ENCODE measurements at regions not wholly inside any gene's neighbourhood (a gene's known extent, or its start where the extent isn't known, plus 50 kb on each side); places are given as distances from the start of the nearest gene placed in this dataset.

GRCh38 chr20:50379991-50380696 lies 130.0 kb upstream of the PTPN1 start:
- DNase-seq: no peak

GRCh38 chr20:50380697-50381040 lies 129.5 kb upstream of the PTPN1 start:
- no peak for DNase-seq

GRCh38 chr20:50381075-50381732 lies 129.0 kb upstream of the PTPN1 start:
- DNase-seq: no peak

GRCh38 chr20:50381771-50382593 lies 128.2 kb upstream of the PTPN1 start:
- no peak for DNase-seq

- peak; percentile 22 for DNase-seq
Measured at GRCh38 chr20:50385733-50386640, 124.2 kb upstream of the PTPN1 start.

- DNase-seq: no peak
Measured at GRCh38 chr20:50386641-50386960, 123.6 kb upstream of the PTPN1 start.

GRCh38 chr20:50387218-50387995 lies 122.8 kb upstream of the PTPN1 start:
- no peak for DNase-seq

GRCh38 chr20:50387996-50388332 lies 122.2 kb upstream of the PTPN1 start:
- no peak for DNase-seq

GRCh38 chr20:50388733-50389437 lies 121.3 kb upstream of the PTPN1 start:
- no peak for DNase-seq

GRCh38 chr20:50389438-50389807 lies 120.8 kb upstream of the PTPN1 start:
- no peak for DNase-seq

- no peak for DNase-seq
Measured at GRCh38 chr20:50389808-50390684, 120.1 kb upstream of the PTPN1 start.

- DNase-seq: no peak
Measured at GRCh38 chr20:50390685-50391443, 119.3 kb upstream of the PTPN1 start.

- DNase-seq: no peak
Measured at GRCh38 chr20:50391444-50392137, 118.6 kb upstream of the PTPN1 start.

- no peak for DNase-seq
Measured at GRCh38 chr20:50392138-50392866, 117.9 kb upstream of the PTPN1 start.

- no peak for DNase-seq
Measured at GRCh38 chr20:50393242-50393641, 116.9 kb upstream of the PTPN1 start.

GRCh38 chr20:50393990-50394561 lies 116.1 kb upstream of the PTPN1 start:
- DNase-seq: no peak

- DNase-seq: no peak
Measured at GRCh38 chr20:50394569-50394968, 115.6 kb upstream of the PTPN1 start.

- no peak for DNase-seq
Measured at GRCh38 chr20:50395251-50395729, 114.9 kb upstream of the PTPN1 start.

Measured in activated CD4-positive, alpha-beta T cell treated with anti-CD3 and anti-CD28 coated beads for 1 hour (primary cell).